WTC11 (cell line): ENCODE measurements at regions not wholly inside any gene's neighbourhood (a gene's known extent, or its start where the extent isn't known, plus 50 kb on each side); places are given as distances from the start of the nearest gene placed in this dataset.

Experiments
- ATAC-seq: fragments of 200-7000 bp; cut with Tn5 transposase; 2 replicates; pipeline ENCODE4 v1.10.0; 2021; ENCODE audit warnings: mild to moderate bottlenecking, moderate library complexity
- CTCF ChIA-PET: fragments of 300-600 bp; sonication (Branson Sonifier 250); formaldehyde crosslinking; loops from one replicate; lab custom pipeline; 2021; ENCODE audit warnings: antibody characterized with exemption; lab: Charles Lee
- POLR2A ChIA-PET: fragments of 350-600 bp; sonication (Branson Sonifier 250); formaldehyde crosslinking; loops from one replicate; lab custom pipeline; 2021; ENCODE audit warnings: antibody characterized with exemption; lab: Charles Lee
- DNase-seq: peaks from one replicate; pipeline ENCODE4 v3.0.0; 2021; ENCODE audit warnings: low spot score
- H3K27ac Mint-ChIP-seq: 2 replicates; pipeline ENCODE4 v1.8.0; 2021; ENCODE audit warnings: mixed read lengths
- H3K27me3 Mint-ChIP-seq: 2 replicates; pipeline ENCODE4 v1.8.0; 2021; ENCODE audit warnings: low read depth, mild to moderate bottlenecking, moderate library complexity, mixed read lengths
- H3K36me3 Mint-ChIP-seq: 2 replicates; pipeline ENCODE4 v1.8.0; 2021; ENCODE audit warnings: mixed read lengths
- H3K4me1 Mint-ChIP-seq: 2 replicates; pipeline ENCODE4 v1.8.0; 2022; ENCODE audit warnings: mixed read lengths
- H3K4me3 Mint-ChIP-seq: 2 replicates; pipeline ENCODE4 v1.8.0; 2021; ENCODE audit warnings: mild to moderate bottlenecking, moderate library complexity, mixed read lengths
- H3K9me3 Mint-ChIP-seq: 2 replicates; pipeline ENCODE4 v1.8.0; 2021; ENCODE audit warnings: mixed read lengths
- ATF1 ChIP-seq: sonication (generic); formaldehyde crosslinking; IDR thresholded peaks from 2 replicates; pipeline ENCODE4 v1.8.1; 2023; ENCODE audit warnings: mild to moderate bottlenecking, moderate library complexity, missing genetic modification reagents
- CREB1 ChIP-seq: sonication (generic); formaldehyde crosslinking; IDR thresholded peaks from 2 replicates; pipeline ENCODE4 v1.8.0; 2023; ENCODE audit warnings: mild to moderate bottlenecking, missing genetic modification reagents
- ELF4 ChIP-seq: sonication (generic); formaldehyde crosslinking; IDR thresholded peaks from 2 replicates; pipeline ENCODE4 v1.8.1; 2022; ENCODE audit warnings: low read depth, mild to moderate bottlenecking, moderate library complexity, missing genetic modification reagents
- EMX1 ChIP-seq: fragments of 250-450 bp; sonication (Bioruptor Pico); IDR thresholded peaks from 2 replicates; pipeline ENCODE4 v1.8.0; 2021; ENCODE audit warnings: mild to moderate bottlenecking
- ESRRA ChIP-seq: sonication (generic); formaldehyde crosslinking; IDR thresholded peaks from 2 replicates; pipeline ENCODE4 v1.8.1; 2022; ENCODE audit warnings: mild to moderate bottlenecking, missing genetic modification reagents, borderline replicate concordance
- ETV6 ChIP-seq: sonication (generic); formaldehyde crosslinking; IDR thresholded peaks from 2 replicates; pipeline ENCODE4 v1.8.1; 2022; ENCODE audit warnings: mild to moderate bottlenecking, missing genetic modification reagents
- FOXP1 ChIP-seq: sonication (generic); formaldehyde crosslinking; IDR thresholded peaks from 2 replicates; pipeline ENCODE4 v1.8.0; 2022; ENCODE audit warnings: missing genetic modification reagents, mild to moderate bottlenecking, moderate library complexity, borderline replicate concordance
- GABPB1 ChIP-seq: sonication (generic); formaldehyde crosslinking; IDR thresholded peaks from 2 replicates; pipeline ENCODE4 v1.8.1; 2023; ENCODE audit warnings: mild to moderate bottlenecking, missing genetic modification reagents
- IRF2 ChIP-seq: sonication (generic); formaldehyde crosslinking; IDR thresholded peaks from 2 replicates; pipeline ENCODE4 v1.8.0; 2022; ENCODE audit warnings: low read depth, missing genetic modification reagents, borderline replicate concordance
- SMAD4 ChIP-seq: sonication (generic); formaldehyde crosslinking; IDR thresholded peaks from 2 replicates; pipeline ENCODE4 v1.8.0; 2022; ENCODE audit warnings: mild to moderate bottlenecking, missing genetic modification reagents
- SOX15 ChIP-seq: fragments of 250-450 bp; sonication (Bioruptor Pico); IDR thresholded peaks from 2 replicates; pipeline ENCODE4 v1.9.0; 2021; ENCODE audit warnings: mild to moderate bottlenecking
- TCF7 ChIP-seq: sonication (generic); formaldehyde crosslinking; IDR thresholded peaks from 2 replicates; pipeline ENCODE4 v1.8.0; 2022; ENCODE audit warnings: mild to moderate bottlenecking, low read depth, missing genetic modification reagents, moderate library complexity
- TP53 ChIP-seq: sonication (generic); formaldehyde crosslinking; IDR thresholded peaks from 2 replicates; pipeline ENCODE4 v1.8.1; 2023; ENCODE audit warnings: mild to moderate bottlenecking, missing genetic modification reagents
- ZBTB21 ChIP-seq: sonication (generic); formaldehyde crosslinking; IDR thresholded peaks from 2 replicates; pipeline ENCODE4 v1.8.1; 2023; ENCODE audit warnings: mild to moderate bottlenecking, missing genetic modification reagents, borderline replicate concordance
- ZNF396 ChIP-seq: fragments of 250-450 bp; sonication (Bioruptor Pico); IDR thresholded peaks from 2 replicates; pipeline ENCODE4 v1.8.0; 2021; ENCODE audit warnings: mild to moderate bottlenecking, moderate library complexity, borderline replicate concordance
- ZNF416 ChIP-seq: fragments of 250-450 bp; sonication (Bioruptor Pico); IDR thresholded peaks from 2 replicates; pipeline ENCODE4 v1.9.0; 2021; ENCODE audit warnings: mild to moderate bottlenecking, inconsistent platforms
- TF ChIP-seq, protein P1 (sequence below): sonication (generic); formaldehyde crosslinking; conservative IDR thresholded peaks from 2 replicates; pipeline ENCODE4 v1.8.1; 2022; ENCODE audit warnings: mild to moderate bottlenecking, missing genetic modification reagents
- TF ChIP-seq, protein P2 (sequence below): sonication (generic); formaldehyde crosslinking; IDR thresholded peaks from 2 replicates; pipeline ENCODE4 v1.8.1; 2023; ENCODE audit warnings: mild to moderate bottlenecking, missing genetic modification reagents, moderate library complexity
- TF ChIP-seq, protein P3 (sequence below): fragments of 250-450 bp; sonication (Bioruptor Pico); IDR thresholded peaks from 2 replicates; pipeline ENCODE4 v1.9.0; 2021; ENCODE audit warnings: mild to moderate bottlenecking
- TF ChIP-seq, protein P4 (sequence below): sonication (generic); formaldehyde crosslinking; IDR thresholded peaks from 2 replicates; pipeline ENCODE4 v1.8.1; 2022; ENCODE audit warnings: missing genetic modification reagents, borderline replicate concordance
- TF ChIP-seq, protein P5 (sequence below): sonication (generic); formaldehyde crosslinking; IDR thresholded peaks from 2 replicates; pipeline ENCODE4 v1.8.0; 2022; ENCODE audit warnings: mild to moderate bottlenecking, missing genetic modification reagents
- TF ChIP-seq, protein P6 (sequence below): sonication (generic); formaldehyde crosslinking; IDR thresholded peaks from 2 replicates; pipeline ENCODE4 v1.8.1; 2023; ENCODE audit warnings: mild to moderate bottlenecking, missing genetic modification reagents, moderate library complexity
- TF ChIP-seq, protein P7 (sequence below): sonication (generic); formaldehyde crosslinking; IDR thresholded peaks from 2 replicates; pipeline ENCODE4 v1.8.1; 2023; ENCODE audit warnings: mild to moderate bottlenecking, missing genetic modification reagents

DNA sequence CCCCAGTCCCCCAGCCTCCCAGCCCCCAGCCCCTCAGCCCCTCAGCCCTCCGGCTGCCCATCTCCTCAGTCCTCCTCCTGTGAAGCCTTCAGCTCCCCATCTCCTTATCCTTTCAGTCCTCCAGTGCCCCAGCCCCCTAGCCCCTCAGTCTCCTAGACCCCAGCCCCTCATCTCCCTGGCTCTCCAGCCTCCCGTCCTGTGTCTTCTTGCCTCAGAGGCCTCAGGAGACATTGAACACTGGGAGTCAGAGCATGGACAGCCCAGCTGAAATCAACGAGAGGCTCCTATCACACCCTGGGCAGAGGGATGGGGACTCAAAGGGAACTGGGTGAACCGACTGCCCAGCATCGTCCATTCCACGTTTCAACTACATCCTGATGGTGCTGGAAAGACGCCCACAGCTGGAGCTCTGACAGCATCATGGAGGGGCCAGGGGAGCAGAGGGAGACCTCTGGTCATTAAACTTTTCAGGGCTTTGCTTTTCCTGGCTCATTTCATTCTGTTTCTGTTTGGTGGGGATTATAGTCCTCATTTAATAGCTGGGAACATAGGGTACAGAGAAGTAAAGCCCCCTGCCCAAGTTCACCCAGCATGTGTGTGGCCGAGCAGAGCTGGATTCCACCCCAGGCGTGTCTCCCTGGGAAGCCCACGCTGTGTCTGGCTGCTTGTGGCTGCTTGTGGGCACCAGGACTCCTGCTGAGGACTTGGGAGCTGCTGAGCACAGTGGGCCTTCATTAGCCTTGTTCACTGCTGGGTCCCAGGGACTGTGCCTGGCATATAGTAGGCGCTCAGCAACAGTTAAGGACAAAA lies 396.7 kb downstream of the PTPRU start:
- no peak overlapping the region for H3K27ac Mint-ChIP-seq
- no peaks in the 10 kb centered on the region for H3K27me3 Mint-ChIP-seq
- no peak for DNase-seq
- TF ChIP-seq ZNF416 (CRISPR knock-in tag) (no peak), ZNF396 (no peak), IRF2 (CRISPR knock-in tag) (no peak), TCF7 (CRISPR knock-in tag) (no peak)
- TF ChIP-seq, protein P1, sequence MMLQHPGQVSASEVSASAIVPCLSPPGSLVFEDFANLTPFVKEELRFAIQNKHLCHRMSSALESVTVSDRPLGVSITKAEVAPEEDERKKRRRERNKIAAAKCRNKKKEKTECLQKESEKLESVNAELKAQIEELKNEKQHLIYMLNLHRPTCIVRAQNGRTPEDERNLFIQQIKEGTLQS (CRISPR knock-in tag), result no peak
- H3K4me3 Mint-ChIP-seq, result no peak overlapping the region
- ChIA-PET CTCF (no interaction called here), POLR2A (no interaction called here)
- no peaks in the 10 kb centered on the region for H3K4me1 Mint-ChIP-seq
- no peak for ATAC-seq
- peaks cover 5% of the 10 kb centered on the region for H3K9me3 Mint-ChIP-seq
- no peaks in the 10 kb centered on the region for H3K36me3 Mint-ChIP-seq

DNA sequence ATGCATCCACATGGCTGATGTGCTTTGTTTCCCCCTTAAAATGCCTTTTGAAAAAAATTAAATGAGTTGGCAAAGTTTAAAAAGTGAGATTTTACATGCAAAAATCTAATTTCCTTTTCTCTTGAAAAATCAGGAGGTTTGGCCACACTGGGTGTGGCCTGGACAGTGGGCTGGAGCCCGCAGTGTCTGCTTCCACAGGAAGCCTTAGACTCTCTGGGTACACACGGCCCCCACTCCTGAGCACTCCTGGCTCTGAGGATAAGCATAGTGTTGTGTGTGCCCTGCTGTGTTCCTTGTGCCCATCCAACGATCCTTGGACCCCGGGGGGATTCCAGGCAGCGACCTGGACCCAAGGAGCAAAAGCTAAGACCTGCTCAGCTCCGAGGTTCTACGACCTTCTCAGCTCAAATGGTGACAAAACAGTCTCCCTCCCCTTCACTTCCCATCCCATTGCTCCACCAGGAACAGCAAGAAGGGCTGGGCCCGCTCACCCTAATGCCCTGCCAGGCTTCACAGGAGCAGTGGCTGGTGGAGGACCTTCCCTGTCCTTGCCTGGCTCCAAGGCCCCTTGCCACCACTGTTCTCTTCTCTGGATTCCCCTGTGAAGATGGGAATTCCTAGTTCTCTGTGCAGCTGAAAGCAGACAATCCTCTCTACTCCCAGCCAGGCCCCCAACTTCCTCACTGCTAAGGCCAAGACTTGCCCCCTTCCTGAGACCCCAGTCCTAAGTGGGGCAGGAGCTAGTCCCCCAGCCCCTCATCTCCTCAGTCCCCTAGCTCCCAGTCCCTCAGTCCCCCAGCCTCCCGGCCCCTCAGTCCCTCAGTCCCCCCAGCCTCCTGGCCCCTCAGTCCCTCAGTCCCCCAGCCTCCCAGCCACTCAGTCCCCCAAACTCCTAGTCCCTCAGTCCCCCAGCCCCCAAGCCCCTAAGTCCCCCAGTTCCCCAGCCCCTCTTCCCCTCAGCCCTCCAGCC lies 395.8 kb downstream of the PTPRU start:
- H3K9me3 Mint-ChIP-seq, result peaks cover 9% of the 10 kb centered on the region
- no peaks in the 10 kb centered on the region for H3K27me3 Mint-ChIP-seq
- H3K27ac Mint-ChIP-seq, result no peak overlapping the region
- no peaks in the 10 kb centered on the region for H3K4me1 Mint-ChIP-seq
- ChIA-PET CTCF (no interaction called here), POLR2A (no interaction called here)
- no peak overlapping the region for H3K4me3 Mint-ChIP-seq
- TF ChIP-seq, protein P2, sequence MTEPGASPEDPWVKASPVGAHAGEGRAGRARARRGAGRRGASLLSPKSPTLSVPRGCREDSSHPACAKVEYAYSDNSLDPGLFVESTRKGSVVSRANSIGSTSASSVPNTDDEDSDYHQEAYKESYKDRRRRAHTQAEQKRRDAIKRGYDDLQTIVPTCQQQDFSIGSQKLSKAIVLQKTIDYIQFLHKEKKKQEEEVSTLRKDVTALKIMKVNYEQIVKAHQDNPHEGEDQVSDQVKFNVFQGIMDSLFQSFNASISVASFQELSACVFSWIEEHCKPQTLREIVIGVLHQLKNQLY (CRISPR knock-in tag), result no peak
- TF ChIP-seq, protein P3, sequence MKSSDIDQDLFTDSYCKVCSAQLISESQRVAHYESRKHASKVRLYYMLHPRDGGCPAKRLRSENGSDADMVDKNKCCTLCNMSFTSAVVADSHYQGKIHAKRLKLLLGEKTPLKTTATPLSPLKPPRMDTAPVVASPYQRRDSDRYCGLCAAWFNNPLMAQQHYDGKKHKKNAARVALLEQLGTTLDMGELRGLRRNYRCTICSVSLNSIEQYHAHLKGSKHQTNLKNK (CRISPR knock-in tag), result no peak
- TF ChIP-seq FOXP1 (CRISPR knock-in tag) (no peak), EMX1 (CRISPR knock-in tag) (no peak), CREB1 (CRISPR knock-in tag) (no peak)
- TF ChIP-seq, protein P4, sequence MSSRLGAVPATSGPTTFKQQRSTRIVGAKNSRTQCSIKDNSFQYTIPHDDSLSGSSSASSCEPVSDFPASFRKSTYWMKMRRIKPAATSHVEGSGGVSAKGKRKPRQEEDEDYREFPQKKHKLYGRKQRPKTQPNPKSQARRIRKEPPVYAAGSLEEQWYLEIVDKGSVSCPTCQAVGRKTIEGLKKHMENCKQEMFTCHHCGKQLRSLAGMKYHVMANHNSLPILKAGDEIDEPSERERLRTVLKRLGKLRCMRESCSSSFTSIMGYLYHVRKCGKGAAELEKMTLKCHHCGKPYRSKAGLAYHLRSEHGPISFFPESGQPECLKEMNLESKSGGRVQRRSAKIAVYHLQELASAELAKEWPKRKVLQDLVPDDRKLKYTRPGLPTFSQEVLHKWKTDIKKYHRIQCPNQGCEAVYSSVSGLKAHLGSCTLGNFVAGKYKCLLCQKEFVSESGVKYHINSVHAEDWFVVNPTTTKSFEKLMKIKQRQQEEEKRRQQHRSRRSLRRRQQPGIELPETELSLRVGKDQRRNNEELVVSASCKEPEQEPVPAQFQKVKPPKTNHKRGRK, result no peak
- TF ChIP-seq, protein P5, sequence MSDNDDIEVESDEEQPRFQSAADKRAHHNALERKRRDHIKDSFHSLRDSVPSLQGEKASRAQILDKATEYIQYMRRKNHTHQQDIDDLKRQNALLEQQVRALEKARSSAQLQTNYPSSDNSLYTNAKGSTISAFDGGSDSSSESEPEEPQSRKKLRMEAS (CRISPR knock-in tag), result no peak
- no peak for ATAC-seq
- H3K36me3 Mint-ChIP-seq, result no peaks in the 10 kb centered on the region
- DNase-seq, result no peak

DNA sequence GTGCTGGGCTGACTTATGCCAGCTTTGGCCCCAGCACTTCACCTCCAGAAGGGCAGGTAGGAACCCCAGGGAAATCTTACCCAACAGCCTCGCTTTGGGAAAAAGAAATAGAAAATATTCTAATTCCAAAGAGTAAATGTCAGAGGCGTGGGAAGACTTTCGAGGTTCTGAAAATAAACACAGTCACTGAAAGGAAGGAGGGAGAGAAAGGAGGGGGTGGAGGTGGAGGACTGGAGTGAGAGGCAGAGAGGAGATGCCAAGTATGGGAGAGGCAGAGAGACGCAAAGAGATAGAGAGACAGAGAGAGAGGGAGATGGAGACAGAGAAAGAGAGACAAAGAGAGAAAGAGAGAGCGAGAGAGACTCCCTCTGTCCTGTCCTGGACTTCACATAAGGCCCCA lies 395.0 kb downstream of the PTPRU start:
- Mint-ChIP-seq H3K36me3 (no peaks in the 10 kb centered on the region), H3K27me3 (no peaks in the 10 kb centered on the region), H3K4me3 (no peak overlapping the region), H3K9me3 (peaks cover 9% of the 10 kb centered on the region), H3K4me1 (no peaks in the 10 kb centered on the region), H3K27ac (no peak overlapping the region)
- DNase-seq, result no peak
- POLR2A ChIA-PET, result no interaction called here
- ATAC-seq, result no peak
- CTCF ChIA-PET, result no interaction called here
- TF ChIP-seq SMAD4 (CRISPR knock-in tag), result no peak
- TF ChIP-seq, protein P6, sequence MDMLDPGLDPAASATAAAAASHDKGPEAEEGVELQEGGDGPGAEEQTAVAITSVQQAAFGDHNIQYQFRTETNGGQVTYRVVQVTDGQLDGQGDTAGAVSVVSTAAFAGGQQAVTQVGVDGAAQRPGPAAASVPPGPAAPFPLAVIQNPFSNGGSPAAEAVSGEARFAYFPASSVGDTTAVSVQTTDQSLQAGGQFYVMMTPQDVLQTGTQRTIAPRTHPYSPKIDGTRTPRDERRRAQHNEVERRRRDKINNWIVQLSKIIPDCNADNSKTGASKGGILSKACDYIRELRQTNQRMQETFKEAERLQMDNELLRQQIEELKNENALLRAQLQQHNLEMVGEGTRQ (CRISPR knock-in tag), result no peak
- TF ChIP-seq ELF4, result no peak
- TF ChIP-seq, protein P5 (CRISPR knock-in tag), result no peak
- no peak for TF ChIP-seq IRF2 (CRISPR knock-in tag)
- TF ChIP-seq ATF1 (CRISPR knock-in tag), result no peak
- no peak for TF ChIP-seq ZBTB21 (CRISPR knock-in tag)
- TF ChIP-seq TP53 (CRISPR knock-in tag), result no peak
- TF ChIP-seq ESRRA (CRISPR knock-in tag), result no peak
- no peak for TF ChIP-seq GABPB1 (CRISPR knock-in tag)
- TF ChIP-seq, protein P7, sequence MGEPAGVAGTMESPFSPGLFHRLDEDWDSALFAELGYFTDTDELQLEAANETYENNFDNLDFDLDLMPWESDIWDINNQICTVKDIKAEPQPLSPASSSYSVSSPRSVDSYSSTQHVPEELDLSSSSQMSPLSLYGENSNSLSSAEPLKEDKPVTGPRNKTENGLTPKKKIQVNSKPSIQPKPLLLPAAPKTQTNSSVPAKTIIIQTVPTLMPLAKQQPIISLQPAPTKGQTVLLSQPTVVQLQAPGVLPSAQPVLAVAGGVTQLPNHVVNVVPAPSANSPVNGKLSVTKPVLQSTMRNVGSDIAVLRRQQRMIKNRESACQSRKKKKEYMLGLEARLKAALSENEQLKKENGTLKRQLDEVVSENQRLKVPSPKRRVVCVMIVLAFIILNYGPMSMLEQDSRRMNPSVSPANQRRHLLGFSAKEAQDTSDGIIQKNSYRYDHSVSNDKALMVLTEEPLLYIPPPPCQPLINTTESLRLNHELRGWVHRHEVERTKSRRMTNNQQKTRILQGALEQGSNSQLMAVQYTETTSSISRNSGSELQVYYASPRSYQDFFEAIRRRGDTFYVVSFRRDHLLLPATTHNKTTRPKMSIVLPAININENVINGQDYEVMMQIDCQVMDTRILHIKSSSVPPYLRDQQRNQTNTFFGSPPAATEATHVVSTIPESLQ (CRISPR knock-in tag), result no peak
- TF ChIP-seq FOXP1 (CRISPR knock-in tag), result no peak
- TF ChIP-seq ETV6 (CRISPR knock-in tag), result no peak
- TF ChIP-seq SOX15 (CRISPR knock-in tag), result no peak
